ENCODE measurements at regions not wholly inside any gene's neighbourhood (a gene's known extent, or its start where the extent isn't known, plus 50 kb on each side); places are given as distances from the start of the nearest gene placed in this dataset.

GRCh38 chr3:30542897-30543296 is 63.5 kb upstream of the TGFBR2 start:
- TF ChIP-seq POLR2A (IDR thresholded peaks at IDR 0.05; ENCODE audit: low read depth, low read length): no peak
- TF ChIP-seq RFX5 (IDR thresholded peaks at IDR 0.05; ENCODE audit: low read depth, low read length): no peak
- no peak for TF ChIP-seq RCOR1 (IDR thresholded peaks at IDR 0.05; ENCODE audit: insufficient replicate concordance, low read length)
- TF ChIP-seq CTCF (conservative IDR thresholded peaks at IDR 0.05; ENCODE audit: low read depth, low read length): no peak
- no peak for TF ChIP-seq USF2 (IDR thresholded peaks at IDR 0.05; ENCODE audit: low read depth, low read length)
- TF ChIP-seq MAZ (IDR thresholded peaks at IDR 0.05; ENCODE audit: borderline replicate concordance, low read depth, low read length): no peak
- TF ChIP-seq RAD21 (IDR thresholded peaks at IDR 0.05; ENCODE audit: low read length): no peak
- TF ChIP-seq BHLHE40 (IDR thresholded peaks at IDR 0.05; ENCODE audit: low read depth, low read length): no peak
- no peak for TF ChIP-seq MXI1 (IDR thresholded peaks at IDR 0.05; ENCODE audit: borderline replicate concordance, low read depth, low read length)
- TF ChIP-seq CHD1 (IDR thresholded peaks at IDR 0.05; ENCODE audit: low read depth, low read length): no peak
- no peak for TF ChIP-seq CEBPB (IDR thresholded peaks at IDR 0.05; ENCODE audit: low read depth, low read length)

Data from IMR-90 (cell line).